ENCODE measurements at regions not wholly inside any gene's neighbourhood (a gene's known extent, or its start where the extent isn't known, plus 50 kb on each side); places are given as distances from the start of the nearest gene placed in this dataset.

DNA sequence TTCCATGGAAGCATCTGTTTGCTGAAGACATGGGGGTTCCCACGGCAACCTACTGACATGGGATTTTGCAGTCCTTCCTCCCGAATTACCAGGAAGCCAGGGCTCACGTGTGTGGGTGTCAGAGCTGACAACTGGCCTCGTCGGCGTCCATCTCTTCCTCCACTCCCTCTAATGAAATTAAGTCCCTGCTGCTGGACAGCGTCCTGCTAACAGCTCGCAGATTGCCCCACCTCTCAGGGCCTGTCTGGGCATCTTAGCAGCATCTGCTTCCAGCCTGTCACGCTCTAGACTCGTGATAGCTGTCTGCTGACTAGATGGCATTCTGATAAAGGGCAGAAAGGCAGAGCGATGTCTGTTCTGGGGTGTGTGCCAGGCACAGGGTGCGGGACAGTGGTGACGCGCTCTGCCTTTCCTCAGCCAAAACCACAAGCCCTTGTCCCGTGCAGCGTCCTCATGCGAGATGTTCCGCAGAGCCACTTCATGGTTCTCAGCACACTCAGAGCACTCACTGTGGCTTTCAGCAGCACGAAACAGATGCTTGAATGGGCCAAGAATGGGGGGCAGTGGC lies 161.1 kb downstream of the ARL4C start:
- CTCF ChIA-PET (ENCODE audit: low intra/inter-chr PET ratio, low total read pairs) = no interaction called here

More for the DNA sequence above, 161.1 kb downstream of the ARL4C start:
- Histone ChIP-seq H3K9me3 (ENCODE audit: low read length) (no peaks in the 10 kb centered on the region), H3K4me3 (replicated peaks in 1 of 3; ENCODE audit: insufficient read depth in 1 of 3, low read depth in 2 of 3, low read length in 3 of 3) (no peak overlapping the region), H4K20me1 (ENCODE audit: insufficient read depth, low read length) (no peaks in the 10 kb centered on the region), H2AFZ (ENCODE audit: low read length) (no peak overlapping the region), H3K9ac (ENCODE audit: insufficient read depth, low read depth, low read length) (no peak overlapping the region), H3K36me3 (replicated peaks in 1 of 2; ENCODE audit: control insufficient read depth in 1 of 2, insufficient read depth in 2 of 2, low read length in 2 of 2) (no peaks in the 10 kb centered on the region), H3K27me3 (ENCODE audit: control insufficient read depth in 1 of 2, insufficient read depth in 2 of 2, low read length in 2 of 2) (peaks cover 0 to 47% of the 10 kb centered on the region in 2 experiments; a peak in 3 of 5 replicates), H3K4me1 (ENCODE audit: insufficient read depth, low read length) (no peaks in the 10 kb centered on the region), H3K27ac (ENCODE audit: extremely low read length, insufficient read depth, low read length) (no peak overlapping the region), H3K4me2 (ENCODE audit: low read depth, low read length) (no peak overlapping the region), H3K79me2 (ENCODE audit: insufficient read depth, low read length) (no peaks in the 10 kb centered on the region)
- ATAC-seq (no peak), FAIRE-seq (no peak), DNase-seq (ENCODE audit: low spot score) (no peak)
- no peak for TF ChIP-seq STAT5B (CRISPR knock-in tag; IDR thresholded peaks at IDR 0.05)
- TF ChIP-seq ZNF335 (CRISPR knock-in tag; IDR thresholded peaks at IDR 0.05) = no peak
- TF ChIP-seq ZNF3 (CRISPR knock-in tag; IDR thresholded peaks at IDR 0.05) = no peak
- no peak for TF ChIP-seq BORCS8-MEF2B (CRISPR knock-in tag; IDR thresholded peaks at IDR 0.05)
- TF ChIP-seq, protein P1, sequence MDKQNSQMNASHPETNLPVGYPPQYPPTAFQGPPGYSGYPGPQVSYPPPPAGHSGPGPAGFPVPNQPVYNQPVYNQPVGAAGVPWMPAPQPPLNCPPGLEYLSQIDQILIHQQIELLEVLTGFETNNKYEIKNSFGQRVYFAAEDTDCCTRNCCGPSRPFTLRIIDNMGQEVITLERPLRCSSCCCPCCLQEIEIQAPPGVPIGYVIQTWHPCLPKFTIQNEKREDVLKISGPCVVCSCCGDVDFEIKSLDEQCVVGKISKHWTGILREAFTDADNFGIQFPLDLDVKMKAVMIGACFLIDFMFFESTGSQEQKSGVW (CRISPR knock-in tag; IDR thresholded peaks at IDR 0.05; ENCODE audit: borderline replicate concordance) = no peak
- TF ChIP-seq, protein P2, sequence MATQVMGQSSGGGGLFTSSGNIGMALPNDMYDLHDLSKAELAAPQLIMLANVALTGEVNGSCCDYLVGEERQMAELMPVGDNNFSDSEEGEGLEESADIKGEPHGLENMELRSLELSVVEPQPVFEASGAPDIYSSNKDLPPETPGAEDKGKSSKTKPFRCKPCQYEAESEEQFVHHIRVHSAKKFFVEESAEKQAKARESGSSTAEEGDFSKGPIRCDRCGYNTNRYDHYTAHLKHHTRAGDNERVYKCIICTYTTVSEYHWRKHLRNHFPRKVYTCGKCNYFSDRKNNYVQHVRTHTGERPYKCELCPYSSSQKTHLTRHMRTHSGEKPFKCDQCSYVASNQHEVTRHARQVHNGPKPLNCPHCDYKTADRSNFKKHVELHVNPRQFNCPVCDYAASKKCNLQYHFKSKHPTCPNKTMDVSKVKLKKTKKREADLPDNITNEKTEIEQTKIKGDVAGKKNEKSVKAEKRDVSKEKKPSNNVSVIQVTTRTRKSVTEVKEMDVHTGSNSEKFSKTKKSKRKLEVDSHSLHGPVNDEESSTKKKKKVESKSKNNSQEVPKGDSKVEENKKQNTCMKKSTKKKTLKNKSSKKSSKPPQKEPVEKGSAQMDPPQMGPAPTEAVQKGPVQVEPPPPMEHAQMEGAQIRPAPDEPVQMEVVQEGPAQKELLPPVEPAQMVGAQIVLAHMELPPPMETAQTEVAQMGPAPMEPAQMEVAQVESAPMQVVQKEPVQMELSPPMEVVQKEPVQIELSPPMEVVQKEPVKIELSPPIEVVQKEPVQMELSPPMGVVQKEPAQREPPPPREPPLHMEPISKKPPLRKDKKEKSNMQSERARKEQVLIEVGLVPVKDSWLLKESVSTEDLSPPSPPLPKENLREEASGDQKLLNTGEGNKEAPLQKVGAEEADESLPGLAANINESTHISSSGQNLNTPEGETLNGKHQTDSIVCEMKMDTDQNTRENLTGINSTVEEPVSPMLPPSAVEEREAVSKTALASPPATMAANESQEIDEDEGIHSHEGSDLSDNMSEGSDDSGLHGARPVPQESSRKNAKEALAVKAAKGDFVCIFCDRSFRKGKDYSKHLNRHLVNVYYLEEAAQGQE (IDR thresholded peaks at IDR 0.05; ENCODE audit: borderline replicate concordance in 1 of 2, low read depth in 1 of 2, low read length in 2 of 2) = peak in 1 of 2 experiments; percentile 73; a peak in 1 of 4 replicates
- POLR2A ChIA-PET = no interaction called here
- no TSS peak for BruUV-seq (replicated peaks)
- 26% methylated on average over 17 of the region's 19 CpGs for WGBS (ENCODE audit: low lambda C conversion rate)
- intact Hi-C loops (cut with micrococcal nuclease; ENCODE audit: unreplicated experiment) (no loop called here), in situ Hi-C loops (cut with HindIII; ENCODE audit: extremely low pct_ligation_motif_present, low pct_unique_long_range_greater_than_20kb) (no loop called here)

Data from HepG2 (cell line).